A673 (cell line): ENCODE measurements at regions not wholly inside any gene's neighbourhood (a gene's known extent, or its start where the extent isn't known, plus 50 kb on each side); places are given as distances from the start of the nearest gene placed in this dataset.
"Not testable (repeated sequence)": the region's sequence is repeated elsewhere in the genome, so short reads cannot be mapped to it uniquely, and the experiment has no call there.

ENCODE experiments used
- BruUV-seq: library from RNA; stranded (reverse); fragments of 400-500 nt; replicated peaks from 2 replicates; lab custom pipeline; 2021; lab: Mats Ljungman, UMichigan
- CTCF ChIA-PET: fragments of 300-600 bp; sonication (Branson Sonifier 250); formaldehyde crosslinking; loops from one replicate; lab custom pipeline; 2022; ENCODE audit warnings: antibody characterized with exemption; lab: Charles Lee
- POLR2A ChIA-PET: fragments of 300-600 bp; sonication (Branson Sonifier 250); formaldehyde crosslinking; loops from one replicate; lab custom pipeline; 2022; ENCODE audit warnings: antibody characterized with exemption; ENCODE audit not compliant: low non-redundant PET; lab: Charles Lee
- DNase-seq: peaks from one replicate; pipeline ENCODE4 v3.0.0-alpha.2; 2015; ENCODE audit warnings: low spot score
- H3K27ac ChIP-seq: fragments of 200-600 bp; sonication (generic); 2 replicates; pipeline ENCODE4 v1.5.1; 2016; ENCODE audit warnings: mixed run types, low read depth, mild to moderate bottlenecking, mixed read lengths, antibody characterized with exemption, low read length; ENCODE audit not compliant: poor library complexity, severe bottlenecking
- H3K27me3 ChIP-seq: fragments of 200-600 bp; sonication (generic); replicated peaks from 2 replicates; pipeline ENCODE4 v1.6.1; 2017; ENCODE audit warnings: mixed run types, low read depth, mild to moderate bottlenecking, mixed read lengths, antibody characterized with exemption, low read length; ENCODE audit not compliant: insufficient read depth, poor library complexity
- H3K36me3 ChIP-seq: fragments of 200-600 bp; sonication (generic); 2 replicates; pipeline ENCODE4 v1.6.1; 2016; ENCODE audit warnings: mixed run types, mild to moderate bottlenecking, mixed read lengths, antibody characterized with exemption, low read length; ENCODE audit not compliant: insufficient read depth, poor library complexity, severe bottlenecking
- H3K4me1 ChIP-seq: fragments of 200-600 bp; sonication (generic); 2 replicates; pipeline ENCODE4 v1.6.1; 2017; ENCODE audit warnings: mixed run types, mild to moderate bottlenecking, mixed read lengths, antibody characterized with exemption, low read length; ENCODE audit not compliant: insufficient read depth, poor library complexity, severe bottlenecking
- H3K4me3 ChIP-seq: fragments of 200-600 bp; sonication (generic); 2 replicates; pipeline ENCODE4 v1.5.1; 2016; ENCODE audit warnings: low read depth, mixed run types, mild to moderate bottlenecking, mixed read lengths, low read length; ENCODE audit not compliant: poor library complexity, severe bottlenecking
- H3K9me3 ChIP-seq: fragments of 200-600 bp; sonication (generic); 2 replicates; pipeline ENCODE4 v1.6.1; 2016; ENCODE audit warnings: mixed run types, low read depth, mild to moderate bottlenecking, mixed read lengths, antibody characterized with exemption, low read length; ENCODE audit not compliant: poor library complexity, severe bottlenecking
- EZH2 ChIP-seq: fragments of 200-600 bp; sonication (generic); IDR thresholded peaks from 2 replicates; pipeline ENCODE4 v1.6.1; 2017; ENCODE audit warnings: borderline replicate concordance, low read depth, mild to moderate bottlenecking, mixed read lengths, antibody characterized with exemption, low read length; ENCODE audit not compliant: poor library complexity, severe bottlenecking
- intact Hi-C: fragments of 100-400 bp; cut with micrococcal nuclease; formaldehyde crosslinking; loops from one replicate; pipeline ENCODE4 v1.10.0; 2022; ENCODE audit not compliant: unreplicated experiment
- TF ChIP-seq, protein P1 (sequence below): fragments of 300-800, 200-600 bp; sonication (generic); conservative IDR thresholded peaks from 2 replicates; pipeline ENCODE4 v1.5.1; 2017; ENCODE audit warnings: low read depth, mild to moderate bottlenecking, antibody characterized with exemption, low read length, moderate library complexity, mixed read lengths

DNA sequence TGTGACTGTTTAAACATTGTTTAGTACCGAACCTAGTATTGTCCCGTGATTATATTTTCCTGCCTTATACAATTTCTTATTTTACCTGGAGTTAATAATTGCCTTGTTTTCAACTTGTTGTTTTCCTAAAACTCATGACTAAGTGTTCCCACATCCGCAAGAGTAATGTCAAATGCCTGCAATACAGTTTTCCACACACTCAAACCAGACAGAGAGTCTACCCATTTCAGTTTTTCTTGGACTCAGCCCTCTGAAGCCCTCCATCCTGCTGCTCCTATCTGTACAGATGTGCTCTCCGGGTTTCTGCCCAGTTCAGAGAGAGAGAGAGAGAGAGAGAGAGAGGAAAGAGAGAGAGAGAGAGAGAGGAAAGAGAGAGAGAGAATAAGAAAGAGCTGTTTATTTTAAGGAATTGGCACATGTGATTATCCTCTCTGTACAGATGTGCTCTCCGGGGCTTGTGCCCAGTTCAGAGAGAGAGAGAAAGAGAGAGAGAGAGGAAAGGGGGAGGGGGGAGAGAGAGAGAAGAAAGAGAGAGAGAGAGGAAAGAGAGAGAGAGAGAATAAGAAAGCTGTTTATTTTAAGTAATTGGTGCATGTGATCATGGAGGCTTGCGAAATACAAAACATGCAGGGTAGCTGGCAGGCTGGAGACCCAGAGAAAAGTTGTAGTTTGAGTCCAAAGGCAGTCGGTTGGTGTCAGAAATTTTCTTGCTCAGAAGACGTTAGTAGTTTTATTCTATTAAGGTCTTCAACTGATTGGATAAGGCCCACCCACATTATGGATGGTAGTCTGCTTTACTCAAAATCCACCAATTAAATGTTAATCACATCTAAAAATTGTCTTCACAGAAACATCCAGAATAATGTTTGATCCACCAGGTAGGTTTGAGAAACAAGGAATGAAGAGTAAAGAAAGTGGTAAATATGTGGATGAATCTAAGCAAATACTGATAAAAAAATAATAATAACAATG lies 104.1 kb upstream of the GOLGA8J start:
- no peak for DNase-seq
- H3K36me3 ChIP-seq = no peaks in the 10 kb centered on the region
- intact Hi-C loops = no loop called here
- H3K4me1 ChIP-seq = no peaks in the 10 kb centered on the region
- CTCF ChIA-PET = no interaction called here
- no peaks in the 10 kb centered on the region for H3K9me3 ChIP-seq
- no peaks in the 10 kb centered on the region for H3K27me3 ChIP-seq
- no peak overlapping the region for H3K4me3 ChIP-seq
- TF ChIP-seq, protein P1, sequence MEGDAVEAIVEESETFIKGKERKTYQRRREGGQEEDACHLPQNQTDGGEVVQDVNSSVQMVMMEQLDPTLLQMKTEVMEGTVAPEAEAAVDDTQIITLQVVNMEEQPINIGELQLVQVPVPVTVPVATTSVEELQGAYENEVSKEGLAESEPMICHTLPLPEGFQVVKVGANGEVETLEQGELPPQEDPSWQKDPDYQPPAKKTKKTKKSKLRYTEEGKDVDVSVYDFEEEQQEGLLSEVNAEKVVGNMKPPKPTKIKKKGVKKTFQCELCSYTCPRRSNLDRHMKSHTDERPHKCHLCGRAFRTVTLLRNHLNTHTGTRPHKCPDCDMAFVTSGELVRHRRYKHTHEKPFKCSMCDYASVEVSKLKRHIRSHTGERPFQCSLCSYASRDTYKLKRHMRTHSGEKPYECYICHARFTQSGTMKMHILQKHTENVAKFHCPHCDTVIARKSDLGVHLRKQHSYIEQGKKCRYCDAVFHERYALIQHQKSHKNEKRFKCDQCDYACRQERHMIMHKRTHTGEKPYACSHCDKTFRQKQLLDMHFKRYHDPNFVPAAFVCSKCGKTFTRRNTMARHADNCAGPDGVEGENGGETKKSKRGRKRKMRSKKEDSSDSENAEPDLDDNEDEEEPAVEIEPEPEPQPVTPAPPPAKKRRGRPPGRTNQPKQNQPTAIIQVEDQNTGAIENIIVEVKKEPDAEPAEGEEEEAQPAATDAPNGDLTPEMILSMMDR = no peak
- TF ChIP-seq EZH2 = no peak
- no peak overlapping the region for H3K27ac ChIP-seq
- no TSS peak for BruUV-seq
- POLR2A ChIA-PET = no interaction called here

DNA sequence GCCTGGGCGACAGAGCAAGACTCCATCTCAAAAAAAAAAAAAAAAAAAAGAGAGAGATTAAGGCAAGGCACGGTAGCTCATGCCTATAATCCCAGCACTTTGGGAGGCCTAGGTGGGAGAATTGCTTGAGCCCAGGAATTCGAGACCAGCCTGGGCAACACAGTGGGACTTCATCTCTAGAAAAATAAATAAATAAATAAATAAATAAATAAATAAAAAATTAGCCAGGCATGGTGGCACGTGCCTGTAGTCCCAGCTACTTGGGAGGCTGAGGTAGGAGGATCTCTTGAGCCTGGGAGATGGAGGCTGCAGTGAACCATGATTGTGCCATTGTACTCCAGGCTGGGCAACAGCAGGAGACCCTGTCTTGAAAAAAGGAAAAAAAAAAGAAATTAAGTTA lies 108.7 kb upstream of the GOLGA8J start:
- DNase-seq, H3K9me3 ChIP-seq, CTCF ChIA-PET, H3K36me3 ChIP-seq, intact Hi-C loops, H3K4me1 ChIP-seq, H3K27ac ChIP-seq, H3K4me3 ChIP-seq, POLR2A ChIA-PET, BruUV-seq: not testable (repeated sequence)
- H3K27me3 ChIP-seq = peaks cover 24% of the 10 kb centered on the region

DNA sequence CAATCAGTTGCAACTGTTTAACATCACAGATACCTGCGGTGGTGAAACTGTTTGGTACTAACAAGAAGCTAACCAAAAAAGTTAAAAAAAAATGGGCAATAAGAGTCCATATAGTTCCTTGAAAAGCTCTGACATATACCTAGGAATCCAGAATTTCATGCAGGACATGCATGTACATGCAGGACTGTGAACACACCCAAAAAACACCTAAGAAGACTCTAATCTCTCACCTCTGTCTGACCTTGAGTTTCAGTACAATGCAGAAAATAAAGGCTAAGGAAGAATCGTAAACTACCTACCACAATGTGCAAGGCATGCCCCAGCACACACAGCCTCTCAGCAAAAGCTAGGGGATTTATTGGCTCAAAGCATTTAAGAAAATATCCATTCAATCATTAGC lies 110.7 kb upstream of the GOLGA8J start:
- BruUV-seq = no TSS peak
- CTCF ChIA-PET = no interaction called here
- POLR2A ChIA-PET = no interaction called here
- TF ChIP-seq, protein P1 = no peak
- TF ChIP-seq EZH2 = no peak
- H3K9me3 ChIP-seq = no peaks in the 10 kb centered on the region
- peaks cover 39% of the 10 kb centered on the region for H3K27me3 ChIP-seq
- no peaks in the 10 kb centered on the region for H3K36me3 ChIP-seq
- DNase-seq = no peak
- intact Hi-C loops = no loop called here
- H3K4me3 ChIP-seq = no peak overlapping the region
- no peak overlapping the region for H3K27ac ChIP-seq
- no peaks in the 10 kb centered on the region for H3K4me1 ChIP-seq

DNA sequence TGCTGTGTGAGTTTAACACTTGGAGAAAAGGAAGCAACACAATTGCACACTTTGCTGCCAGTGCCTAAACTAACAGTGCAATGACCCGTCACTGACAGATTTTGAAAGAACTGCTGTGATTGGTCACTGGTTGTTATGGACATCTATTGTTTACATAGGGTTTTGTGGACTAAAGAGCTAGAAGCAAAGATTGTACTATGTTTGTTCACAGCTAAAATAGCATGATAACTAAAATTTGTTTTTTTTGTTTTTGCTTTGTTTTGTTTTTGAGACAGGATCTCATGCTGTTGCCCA lies 112.4 kb upstream of the GOLGA8J start:
- peaks cover 55% of the 10 kb centered on the region for H3K27me3 ChIP-seq
- intact Hi-C loops = no loop called here
- DNase-seq = no peak

More for the DNA sequence above, 112.4 kb upstream of the GOLGA8J start:
- no peaks in the 10 kb centered on the region for H3K4me1 ChIP-seq
- no peak overlapping the region for H3K27ac ChIP-seq
- no peaks in the 10 kb centered on the region for H3K9me3 ChIP-seq
- CTCF ChIA-PET = no interaction called here
- no peaks in the 10 kb centered on the region for H3K36me3 ChIP-seq
- no peak for TF ChIP-seq EZH2
- TF ChIP-seq, protein P1 = no peak
- POLR2A ChIA-PET = no interaction called here
- H3K4me3 ChIP-seq = no peak overlapping the region
- no TSS peak for BruUV-seq
